ENCODE measurements at regions not wholly inside any gene's neighbourhood (a gene's known extent, or its start where the extent isn't known, plus 50 kb on each side); places are given as distances from the start of the nearest gene placed in this dataset.

DNA sequence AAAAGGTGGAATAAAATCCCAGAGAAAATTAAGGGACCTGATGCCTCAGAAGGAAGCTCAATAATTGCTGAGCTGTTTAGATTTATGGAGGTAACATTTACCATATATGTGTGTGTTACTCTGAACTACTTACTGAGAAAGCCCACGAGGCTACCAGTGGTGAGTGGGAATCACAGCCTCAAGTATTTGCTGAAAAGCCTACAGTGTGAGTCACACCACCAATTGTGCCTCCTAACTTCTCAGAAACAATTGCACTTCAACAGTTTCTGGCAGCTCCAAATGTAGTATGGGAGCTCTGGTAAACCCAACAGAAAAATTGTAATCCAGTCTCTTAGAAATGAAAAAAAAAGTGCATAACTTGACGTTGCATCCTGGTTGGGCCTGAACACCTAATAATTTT is 551.6 kb downstream of the PRDM9 start:
- Mint-ChIP-seq H3K36me3 (ENCODE audit: low read depth) (no peaks in the 10 kb centered on the region), H3K4me1 (no peaks in the 10 kb centered on the region), H3K4me3 (no peak overlapping the region), H3K27ac (no peak overlapping the region), H3K27me3 (no peaks in the 10 kb centered on the region)
- H3K9me3 ChIP-seq (ENCODE audit: control insufficient read depth, low read length, poor library complexity, severe bottlenecking) = peaks cover 3% of the 10 kb centered on the region
- no peak for ATAC-seq
- no peak for DNase-seq

DNA sequence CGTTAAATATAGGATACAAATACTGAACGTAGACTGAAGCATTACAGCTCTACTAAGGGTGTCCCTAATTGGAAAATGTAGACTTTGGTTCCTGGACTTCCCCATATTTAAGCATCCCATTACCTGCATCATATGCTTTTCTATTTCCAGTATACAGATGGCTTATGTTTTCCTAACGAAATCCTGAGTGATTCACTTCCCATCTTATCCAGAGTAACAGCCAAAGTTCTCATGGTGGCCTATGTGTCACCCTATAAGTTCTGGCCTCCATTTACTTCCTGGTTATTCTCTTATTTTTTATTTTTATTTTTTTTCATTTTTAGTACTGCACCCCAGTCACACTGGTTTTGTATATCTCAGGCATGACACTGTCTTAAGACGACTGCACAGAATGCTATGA is 552.3 kb downstream of the PRDM9 start:
- Mint-ChIP-seq H3K27ac (no peak overlapping the region), H3K4me1 (no peaks in the 10 kb centered on the region), H3K27me3 (no peaks in the 10 kb centered on the region), H3K4me3 (no peak overlapping the region), H3K36me3 (ENCODE audit: low read depth) (no peaks in the 10 kb centered on the region)
- H3K9me3 ChIP-seq (ENCODE audit: control insufficient read depth, low read length, poor library complexity, severe bottlenecking) = peaks cover 3% of the 10 kb centered on the region
- no peak for ATAC-seq
- DNase-seq = no peak

DNA sequence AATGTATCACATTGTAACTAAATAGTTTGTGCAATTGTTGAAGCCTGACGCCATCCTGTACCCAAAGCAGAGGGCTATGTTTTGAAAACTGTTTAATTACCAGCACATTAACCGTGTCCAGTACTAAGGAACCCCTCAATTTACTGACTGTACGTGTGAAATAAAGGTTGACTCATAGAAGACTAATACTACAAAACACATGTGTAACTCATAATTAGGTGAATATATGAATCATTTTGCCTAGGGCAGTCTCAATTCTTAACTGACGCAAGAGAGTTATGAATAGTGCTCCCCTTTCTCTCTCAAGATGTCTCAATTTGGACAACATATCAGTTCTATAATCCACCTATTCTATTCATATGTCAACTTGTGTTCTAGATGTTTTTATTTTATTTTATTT is 558.4 kb downstream of the PRDM9 start:
- DNase-seq = no peak

DNA sequence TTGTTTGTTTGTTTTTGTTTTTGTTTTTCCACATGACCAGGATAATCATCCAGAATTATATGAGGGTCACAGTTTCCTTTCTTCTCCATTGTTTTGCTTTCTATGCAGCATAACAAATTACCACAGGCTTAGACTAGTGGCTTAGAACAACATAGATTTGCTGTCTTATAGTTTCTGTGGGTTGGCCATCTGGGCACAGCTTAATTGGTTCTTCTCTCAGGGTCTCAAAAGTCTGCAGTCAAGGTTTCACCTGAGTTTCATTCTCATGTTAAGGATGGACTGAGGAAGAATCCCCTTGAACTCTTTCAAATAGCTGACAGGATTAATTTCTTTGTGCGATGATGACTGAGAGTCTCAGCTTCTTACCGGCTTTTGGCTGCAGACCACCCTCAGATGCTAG is 559.8 kb downstream of the PRDM9 start:
- Mint-ChIP-seq H3K36me3 (ENCODE audit: low read depth) (no peaks in the 10 kb centered on the region), H3K4me3 (no peak overlapping the region), H3K4me1 (no peaks in the 10 kb centered on the region), H3K27me3 (no peaks in the 10 kb centered on the region), H3K27ac (no peak overlapping the region)
- peaks cover 4% of the 10 kb centered on the region for H3K9me3 ChIP-seq (ENCODE audit: control insufficient read depth, low read length, poor library complexity, severe bottlenecking)
- no peak for DNase-seq
- ATAC-seq = no peak

More for the DNA sequence above, 558.4 kb downstream of the PRDM9 start:
- Mint-ChIP-seq H3K27me3 (no peaks in the 10 kb centered on the region), H3K27ac (no peak overlapping the region), H3K36me3 (ENCODE audit: low read depth) (no peaks in the 10 kb centered on the region), H3K4me3 (no peak overlapping the region), H3K4me1 (no peaks in the 10 kb centered on the region)
- peaks cover 4% of the 10 kb centered on the region for H3K9me3 ChIP-seq (ENCODE audit: control insufficient read depth, low read length, poor library complexity, severe bottlenecking)
- ATAC-seq = no peak

DNA sequence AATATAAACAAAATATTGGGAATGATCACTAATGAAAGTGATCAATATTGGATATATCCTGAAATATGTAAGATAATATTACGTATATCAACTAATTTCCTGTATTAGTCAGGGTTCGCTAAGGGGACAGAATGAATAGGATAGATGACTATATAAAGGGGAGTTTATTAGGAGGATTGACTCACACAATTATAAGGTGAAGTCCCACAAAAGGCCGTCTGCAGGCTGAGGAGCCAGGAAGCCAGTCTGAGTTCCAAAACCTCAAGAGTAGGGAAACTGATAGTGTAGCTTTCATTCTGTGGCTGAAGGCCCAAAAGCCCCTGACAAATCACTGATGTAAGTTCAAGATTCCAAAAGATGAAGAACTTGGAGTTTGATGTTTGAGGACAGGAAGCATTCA is 561.1 kb downstream of the PRDM9 start:
- Mint-ChIP-seq H3K36me3 (ENCODE audit: low read depth) (no peaks in the 10 kb centered on the region), H3K4me1 (no peaks in the 10 kb centered on the region)
- ATAC-seq = no peak

DNA sequence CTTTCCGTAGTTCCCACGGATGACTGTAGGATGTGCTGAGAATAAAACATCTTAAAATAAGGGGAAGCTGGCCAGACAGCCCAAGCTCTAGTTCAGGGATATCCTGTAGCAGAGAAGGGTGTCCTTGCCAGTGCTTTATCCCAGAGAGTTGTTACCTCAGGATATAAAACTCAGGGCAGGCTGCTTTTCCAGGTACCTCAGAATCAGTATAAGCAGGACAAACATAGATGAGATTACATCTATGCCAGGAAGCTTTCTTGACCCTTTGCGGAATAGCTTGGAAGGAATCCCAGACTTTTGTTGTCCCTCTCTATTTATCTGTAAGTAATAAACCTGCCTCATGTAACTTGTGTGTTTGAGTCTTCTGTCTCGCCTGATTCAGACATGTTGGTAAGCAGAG is 565.7 kb downstream of the PRDM9 start:
- Mint-ChIP-seq H3K4me3 (no peak overlapping the region), H3K4me1 (no peaks in the 10 kb centered on the region), H3K36me3 (ENCODE audit: low read depth) (no peaks in the 10 kb centered on the region), H3K27me3 (no peaks in the 10 kb centered on the region), H3K27ac (no peak overlapping the region)
- DNase-seq (no peak), ATAC-seq (no peak)
- H3K9me3 ChIP-seq (ENCODE audit: control insufficient read depth, low read length, poor library complexity, severe bottlenecking) = peaks cover 4% of the 10 kb centered on the region

More for the DNA sequence above, 561.1 kb downstream of the PRDM9 start:
- H3K27ac Mint-ChIP-seq = no peak overlapping the region
- no peaks in the 10 kb centered on the region for H3K27me3 Mint-ChIP-seq
- H3K4me3 Mint-ChIP-seq = no peak overlapping the region
- DNase-seq = no peak
- peaks cover 4% of the 10 kb centered on the region for H3K9me3 ChIP-seq (ENCODE audit: control insufficient read depth, low read length, poor library complexity, severe bottlenecking)

DNA sequence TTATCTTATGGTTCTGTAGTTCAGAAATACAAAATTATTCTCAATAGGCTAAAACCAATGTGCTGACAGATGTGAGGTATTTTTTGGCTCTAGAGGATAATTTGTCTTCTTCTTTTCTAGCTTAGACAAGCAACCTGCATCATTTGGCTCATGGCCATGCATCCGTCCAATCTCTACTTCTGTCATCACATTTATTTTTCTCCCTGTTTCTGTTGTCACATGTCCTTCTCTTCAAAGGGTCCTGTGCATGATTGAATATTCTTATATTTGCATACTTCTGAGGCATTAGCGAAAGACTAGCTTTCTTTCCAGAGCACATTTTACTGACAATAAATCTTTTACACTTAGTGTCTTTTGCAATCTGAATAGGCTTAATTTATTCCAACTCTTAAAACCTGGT is 564.7 kb downstream of the CDH10 start:
- ATAC-seq = no peak
- no peaks in the 10 kb centered on the region for H3K4me1 Mint-ChIP-seq
- no peaks in the 10 kb centered on the region for H3K27me3 Mint-ChIP-seq
- H3K9me3 ChIP-seq (ENCODE audit: control insufficient read depth, low read length, poor library complexity, severe bottlenecking) = no peaks in the 10 kb centered on the region
- no peaks in the 10 kb centered on the region for H3K36me3 Mint-ChIP-seq (ENCODE audit: low read depth)
- no peak overlapping the region for H3K27ac Mint-ChIP-seq
- H3K4me3 Mint-ChIP-seq = no peak overlapping the region
- no peak for DNase-seq

DNA sequence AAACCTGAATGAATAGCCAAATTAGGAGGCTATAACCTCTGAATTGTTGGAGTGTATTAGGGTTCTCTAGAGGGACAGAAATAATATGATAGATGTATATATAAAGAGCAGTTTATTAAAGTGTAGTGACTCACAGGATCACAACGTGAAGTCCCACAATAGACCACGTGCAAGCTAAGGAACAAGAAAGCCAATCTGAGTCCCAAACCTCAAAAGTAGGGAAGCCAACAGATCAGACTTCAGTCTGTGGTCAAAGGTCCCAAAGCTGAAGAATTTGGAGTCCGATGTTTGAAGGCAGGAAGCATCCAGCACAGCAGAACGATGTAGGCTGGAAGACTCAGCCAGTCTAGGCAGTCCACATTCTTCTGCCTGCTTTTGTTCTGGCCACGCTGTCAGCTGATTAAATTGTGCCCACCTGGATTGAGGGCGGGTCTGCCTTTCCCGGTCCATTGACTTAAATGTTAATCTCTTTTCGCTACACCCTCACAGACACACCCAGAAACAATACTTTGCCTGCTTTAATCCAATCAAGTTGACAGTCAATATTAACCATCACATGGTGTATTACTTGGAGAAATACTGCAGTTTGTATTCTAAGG is 550.6 kb downstream of the CDH10 start:
- Mint-ChIP-seq H3K27ac (no peak overlapping the region), H3K4me3 (no peak overlapping the region), H3K4me1 (no peaks in the 10 kb centered on the region), H3K36me3 (ENCODE audit: low read depth) (no peaks in the 10 kb centered on the region), H3K27me3 (no peaks in the 10 kb centered on the region)
- ATAC-seq (no peak), DNase-seq (no peak)
- no peaks in the 10 kb centered on the region for H3K9me3 ChIP-seq (ENCODE audit: control insufficient read depth, low read length, poor library complexity, severe bottlenecking)

DNA sequence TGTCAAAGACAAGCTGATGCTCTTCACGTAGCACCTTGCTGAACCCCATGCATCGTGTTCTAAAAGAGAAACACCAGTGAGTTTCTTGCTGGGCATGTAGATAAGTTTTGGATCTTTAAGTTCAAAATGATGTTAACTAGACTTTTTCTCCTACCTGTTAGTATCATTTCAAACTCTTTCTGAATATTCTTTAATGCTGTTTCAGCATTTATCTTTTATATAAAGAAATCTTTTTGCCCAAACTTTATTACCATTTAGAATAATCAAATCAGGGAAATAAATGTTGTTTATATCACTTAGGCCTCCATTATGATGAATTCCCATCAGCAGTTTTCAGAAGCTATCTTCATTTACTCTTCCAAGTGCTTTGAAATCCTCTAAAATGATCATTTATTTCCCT is 542.8 kb downstream of the CDH10 start:
- H3K27ac Mint-ChIP-seq = no peak overlapping the region
- no peak overlapping the region for H3K4me3 Mint-ChIP-seq
- no peak for DNase-seq
- no peaks in the 10 kb centered on the region for H3K36me3 Mint-ChIP-seq (ENCODE audit: low read depth)
- H3K4me1 Mint-ChIP-seq = no peaks in the 10 kb centered on the region
- no peak for ATAC-seq
- no peaks in the 10 kb centered on the region for H3K27me3 Mint-ChIP-seq
- H3K9me3 ChIP-seq (ENCODE audit: control insufficient read depth, low read length, poor library complexity, severe bottlenecking) = no peaks in the 10 kb centered on the region

DNA sequence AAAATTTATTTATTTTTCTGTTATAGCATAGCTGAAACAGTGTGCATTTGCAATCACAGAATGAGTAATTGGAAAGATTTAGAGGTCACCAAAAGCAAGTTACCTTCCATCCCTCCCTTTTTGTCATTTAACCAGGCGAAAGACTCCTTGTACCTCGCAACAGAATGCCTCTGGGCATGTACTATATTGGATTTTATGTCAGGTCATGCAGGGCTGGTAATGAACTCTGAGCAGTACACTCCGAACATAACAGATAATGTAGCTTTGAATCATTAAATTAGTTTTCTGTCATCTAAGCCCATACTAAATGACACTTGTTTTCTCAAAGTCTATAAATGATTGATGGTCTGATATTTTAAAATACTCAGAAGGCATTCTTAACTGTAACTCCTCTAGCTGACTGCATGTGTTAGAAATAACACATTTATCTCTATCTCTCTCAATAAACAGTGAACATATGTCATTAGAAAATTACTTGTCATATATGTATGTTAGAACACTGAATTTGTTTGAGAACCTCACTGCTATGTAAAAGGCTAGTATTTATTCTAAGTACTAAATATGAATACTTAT is 541.2 kb downstream of the CDH10 start:
- H3K36me3 Mint-ChIP-seq (ENCODE audit: low read depth) = no peaks in the 10 kb centered on the region
- no peaks in the 10 kb centered on the region for H3K4me1 Mint-ChIP-seq
- DNase-seq = no peak
- H3K9me3 ChIP-seq (ENCODE audit: control insufficient read depth, low read length, poor library complexity, severe bottlenecking) = no peaks in the 10 kb centered on the region
- H3K27ac Mint-ChIP-seq = no peak overlapping the region
- no peak overlapping the region for H3K4me3 Mint-ChIP-seq
- no peak for ATAC-seq
- H3K27me3 Mint-ChIP-seq = no peaks in the 10 kb centered on the region

DNA sequence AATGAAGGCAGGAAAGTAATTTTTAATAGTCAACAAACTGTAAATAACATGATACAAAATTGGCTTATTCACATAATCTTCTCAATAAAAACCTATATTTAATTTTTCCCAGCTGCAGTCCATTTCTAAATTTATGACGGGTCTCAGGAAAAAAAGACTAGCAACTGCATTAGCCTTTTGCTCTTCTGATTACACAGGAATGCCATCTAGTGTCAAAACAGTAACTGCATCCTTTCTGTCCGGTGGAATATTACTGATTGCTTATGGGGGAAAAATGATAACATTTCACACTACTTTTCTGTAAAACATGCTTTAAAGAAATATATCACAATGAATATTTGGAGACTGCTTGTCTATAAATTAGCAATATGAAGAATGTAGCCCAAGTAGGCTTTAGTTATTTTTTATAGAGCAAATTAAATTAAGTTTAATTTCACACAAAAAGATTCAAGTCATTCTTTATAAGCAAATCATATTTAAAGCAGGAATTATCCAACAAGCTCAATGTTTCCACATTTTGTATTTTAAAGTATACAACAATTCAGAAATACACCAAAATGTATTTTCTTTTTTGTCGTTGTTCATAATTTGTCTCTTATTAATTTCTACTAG is 534.7 kb downstream of the CDH10 start:
- H3K4me1 Mint-ChIP-seq = no peaks in the 10 kb centered on the region
- no peaks in the 10 kb centered on the region for H3K9me3 ChIP-seq (ENCODE audit: control insufficient read depth, low read length, poor library complexity, severe bottlenecking)
- no peak overlapping the region for H3K4me3 Mint-ChIP-seq
- no peak for DNase-seq
- H3K36me3 Mint-ChIP-seq (ENCODE audit: low read depth) = no peaks in the 10 kb centered on the region
- no peak overlapping the region for H3K27ac Mint-ChIP-seq
- no peaks in the 10 kb centered on the region for H3K27me3 Mint-ChIP-seq
- ATAC-seq = no peak

DNA sequence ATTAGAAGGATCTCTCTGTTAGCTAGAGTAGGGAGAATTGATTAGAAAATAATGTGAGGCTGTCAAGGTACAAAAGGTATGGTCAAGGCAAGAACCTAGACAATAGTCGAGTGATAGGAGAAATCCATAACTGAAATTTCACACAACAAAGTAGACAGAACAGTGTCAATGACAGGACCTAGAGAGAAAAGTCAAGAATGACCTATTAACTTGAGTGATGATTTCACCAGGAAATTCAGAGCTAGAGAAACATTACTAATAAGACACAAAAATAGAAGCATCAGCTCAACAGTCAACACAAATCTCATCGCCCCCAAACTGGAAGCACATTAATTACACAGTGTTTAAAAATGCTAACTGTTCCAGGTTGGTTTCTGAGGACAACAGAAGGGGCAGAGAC is 532.4 kb downstream of the CDH10 start:
- H3K4me3 Mint-ChIP-seq = no peak overlapping the region
- DNase-seq (no peak), ATAC-seq (no peak)
- no peaks in the 10 kb centered on the region for H3K9me3 ChIP-seq (ENCODE audit: control insufficient read depth, low read length, poor library complexity, severe bottlenecking)
- H3K27me3 Mint-ChIP-seq = no peaks in the 10 kb centered on the region
- H3K27ac Mint-ChIP-seq = no peak overlapping the region
- H3K4me1 Mint-ChIP-seq = no peaks in the 10 kb centered on the region
- H3K36me3 Mint-ChIP-seq (ENCODE audit: low read depth) = no peaks in the 10 kb centered on the region

DNA sequence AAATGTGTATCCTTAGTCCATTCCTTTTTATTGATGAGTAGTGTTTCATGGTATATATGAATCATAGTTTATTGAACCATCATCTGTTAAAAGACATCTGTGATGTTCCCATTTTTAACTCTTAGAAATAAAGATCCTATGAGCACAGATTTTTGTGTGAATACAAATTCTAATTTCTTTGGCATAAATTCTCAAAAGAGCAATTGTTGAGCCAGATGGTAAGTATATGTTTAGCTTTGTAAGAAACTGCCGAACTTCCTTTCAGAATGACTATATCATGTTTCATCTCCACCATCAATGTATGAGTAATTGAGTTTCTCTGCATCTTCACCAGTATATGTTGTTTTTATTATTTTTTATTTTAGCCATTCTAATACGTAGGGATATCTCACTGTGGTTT is 526.4 kb downstream of the CDH10 start:
- no peaks in the 10 kb centered on the region for H3K4me1 Mint-ChIP-seq
- ATAC-seq (no peak), DNase-seq (no peak)
- H3K36me3 Mint-ChIP-seq (ENCODE audit: low read depth) = no peaks in the 10 kb centered on the region
- H3K4me3 Mint-ChIP-seq = no peak overlapping the region
- no peaks in the 10 kb centered on the region for H3K27me3 Mint-ChIP-seq
- H3K27ac Mint-ChIP-seq = no peak overlapping the region
- H3K9me3 ChIP-seq (ENCODE audit: control insufficient read depth, low read length, poor library complexity, severe bottlenecking) = no peaks in the 10 kb centered on the region

DNA sequence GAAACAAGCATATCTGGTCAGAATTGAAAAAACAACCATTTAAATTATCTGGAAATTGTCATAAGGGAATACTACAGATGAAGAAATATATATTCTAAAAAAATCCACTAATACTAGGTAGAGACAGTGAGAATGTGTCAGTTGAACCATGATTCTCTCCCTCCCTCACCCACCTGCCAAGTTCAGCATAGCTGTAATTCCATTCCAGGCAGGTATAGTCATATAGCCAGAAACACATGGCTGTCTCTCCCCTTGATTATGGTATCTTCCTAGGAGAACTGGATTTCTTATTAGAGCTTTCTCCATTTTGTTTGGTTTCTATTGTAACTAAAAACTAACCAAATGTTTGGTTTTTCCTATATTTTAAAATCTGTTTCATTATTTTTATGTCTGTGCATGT is 509.2 kb downstream of the CDH10 start:
- Mint-ChIP-seq H3K36me3 (ENCODE audit: low read depth) (no peaks in the 10 kb centered on the region), H3K4me3 (no peak overlapping the region), H3K27me3 (no peaks in the 10 kb centered on the region), H3K4me1 (no peaks in the 10 kb centered on the region), H3K27ac (no peak overlapping the region)
- DNase-seq = no peak
- no peak for ATAC-seq
- no peaks in the 10 kb centered on the region for H3K9me3 ChIP-seq (ENCODE audit: control insufficient read depth, low read length, poor library complexity, severe bottlenecking)

Measured in T-helper 17 cell (primary cell).